ENCODE measurements at regions not wholly inside any gene's neighbourhood (a gene's known extent, or its start where the extent isn't known, plus 50 kb on each side); places are given as distances from the start of the nearest gene placed in this dataset.
"Not testable (repeated sequence)": the region's sequence is repeated elsewhere in the genome, so short reads cannot be mapped to it uniquely, and the experiment has no call there.

- no peak for DNase-seq (ENCODE audit: low read depth in 2 of 2)
Measured at GRCh38 chr3:188972310-188972709, 199.5 kb upstream of the TPRG1 start.

GRCh38 chr3:188974856-188975599 lies 196.7 kb upstream of the TPRG1 start:
- DNase-seq (ENCODE audit: low read depth in 2 of 2) = no peak

GRCh38 chr3:188975600-188976314 lies 196.0 kb upstream of the TPRG1 start:
- no peak for DNase-seq (ENCODE audit: low read depth in 2 of 2)

DNA sequence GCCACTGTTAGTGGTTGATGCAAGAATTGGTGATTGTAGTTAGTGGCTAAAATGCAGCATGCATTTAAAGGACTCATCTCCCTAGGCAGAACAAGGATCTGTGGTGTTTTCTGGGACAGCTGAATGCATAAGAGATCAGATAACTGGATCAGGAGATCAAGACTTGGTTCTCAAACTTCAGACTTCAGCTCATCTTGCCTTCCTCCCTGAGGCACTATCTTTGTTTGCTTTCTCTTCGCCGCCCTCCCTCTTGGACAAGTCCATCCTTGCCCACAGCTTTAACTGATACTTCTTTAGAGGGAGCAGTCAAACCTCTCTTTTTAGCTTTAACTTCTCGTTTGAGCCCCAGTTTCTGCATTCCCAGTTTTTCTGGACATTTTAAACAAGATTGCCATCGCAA lies 195.4 kb upstream of the TPRG1 start:
- no peak for DNase-seq (ENCODE audit: low read depth in 2 of 2)

DNA sequence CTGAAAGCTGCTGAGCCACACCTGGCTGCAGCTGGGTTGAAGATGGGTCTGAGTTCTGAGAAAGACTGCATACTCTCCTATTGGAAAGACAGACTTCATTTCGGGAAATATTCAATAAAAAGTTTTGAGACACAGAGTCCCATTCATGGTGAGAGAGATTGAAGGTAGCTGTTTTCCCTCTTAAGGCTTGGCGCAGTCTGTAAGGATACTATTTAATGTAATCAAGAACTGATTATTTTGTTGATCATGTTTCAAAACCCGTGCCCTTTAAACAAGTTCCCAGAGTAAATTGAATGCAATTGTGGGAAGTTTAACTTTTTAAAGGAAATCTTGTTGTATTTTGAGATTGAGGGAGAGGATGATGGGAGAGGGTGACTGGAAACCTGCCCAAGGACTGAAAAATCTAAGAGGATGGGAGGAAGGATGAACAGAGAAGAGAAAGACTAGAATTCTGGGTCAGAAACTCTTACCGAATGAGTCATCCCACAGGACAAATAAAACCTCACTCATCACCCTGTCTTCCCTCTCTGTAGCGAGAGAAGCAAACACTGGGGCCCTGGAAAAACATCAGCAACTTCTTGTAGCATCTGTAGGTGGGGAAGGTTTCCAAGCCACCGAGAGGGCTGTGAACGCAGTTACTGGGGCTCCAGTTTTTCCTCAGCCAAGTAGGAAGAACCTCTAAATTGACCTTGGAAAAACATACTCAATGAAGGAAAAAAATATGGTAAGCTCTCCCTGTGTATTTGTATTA lies 193.2 kb upstream of the TPRG1 start:
- DNase-seq (ENCODE audit: low read depth in 2 of 2) = no peak

- DNase-seq (ENCODE audit: low read depth in 2 of 2) = no peak
Measured at GRCh38 chr3:188979248-188979647, 192.5 kb upstream of the TPRG1 start.

DNA sequence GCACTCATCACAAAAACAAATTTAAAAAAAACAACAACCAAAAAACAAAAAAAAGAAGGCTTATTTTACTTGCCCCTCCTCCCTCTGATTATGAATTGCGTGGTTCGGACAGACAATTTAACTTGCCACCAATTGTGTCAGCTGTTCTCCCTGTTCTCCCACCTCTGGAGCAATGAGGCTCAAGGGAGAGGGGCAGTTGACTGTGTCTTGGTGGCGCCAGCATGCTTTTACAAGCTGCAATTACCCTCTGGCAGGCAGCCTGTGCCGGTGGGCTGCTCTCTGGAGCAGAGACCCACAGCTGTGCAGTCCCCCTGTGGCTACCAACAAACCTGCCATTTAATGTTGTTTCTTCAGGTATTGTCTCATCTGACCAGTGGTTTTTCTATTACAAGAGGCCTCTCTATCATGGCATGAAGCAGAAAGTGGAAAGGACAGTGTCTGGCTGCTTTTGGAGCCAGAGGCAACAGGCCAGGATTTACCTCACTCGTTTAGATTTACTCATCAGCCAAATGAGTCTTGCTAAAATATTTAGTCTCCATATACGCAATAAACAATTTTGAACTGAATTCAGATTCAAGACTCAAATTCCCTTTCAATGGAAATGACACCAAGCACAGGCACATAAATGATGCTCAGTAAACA lies 192.0 kb upstream of the TPRG1 start:
- DNase-seq (ENCODE audit: low read depth in 2 of 2) = no peak

DNA sequence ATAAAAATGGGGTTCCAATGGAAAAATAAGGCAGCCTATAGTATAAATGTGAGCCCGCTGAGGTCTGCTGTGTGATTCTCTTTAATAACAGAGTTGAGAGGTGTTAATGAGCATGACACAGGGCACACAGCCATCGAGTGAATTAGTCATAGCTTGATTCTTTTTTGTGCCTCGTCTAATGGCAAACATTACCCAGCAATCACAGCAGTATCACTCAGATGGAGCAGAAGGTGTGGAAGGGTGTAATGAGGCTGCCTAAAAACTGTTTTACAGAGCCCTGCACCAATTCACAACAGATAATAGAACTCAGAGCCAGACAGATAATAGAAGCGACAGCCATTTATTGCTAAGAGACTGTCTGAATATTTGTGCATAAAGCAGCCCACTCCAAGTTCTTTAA lies 178.6 kb upstream of the TPRG1 start:
- DNase-seq (ENCODE audit: low read depth in 2 of 2) = no peak

GRCh38 chr3:189001559-189001958 lies 170.2 kb upstream of the TPRG1 start:
- no peak for DNase-seq (ENCODE audit: low read depth in 2 of 2)

- DNase-seq (ENCODE audit: low read depth in 2 of 2) = no peak
Measured at GRCh38 chr3:189003410-189003809, 168.4 kb upstream of the TPRG1 start.

DNA sequence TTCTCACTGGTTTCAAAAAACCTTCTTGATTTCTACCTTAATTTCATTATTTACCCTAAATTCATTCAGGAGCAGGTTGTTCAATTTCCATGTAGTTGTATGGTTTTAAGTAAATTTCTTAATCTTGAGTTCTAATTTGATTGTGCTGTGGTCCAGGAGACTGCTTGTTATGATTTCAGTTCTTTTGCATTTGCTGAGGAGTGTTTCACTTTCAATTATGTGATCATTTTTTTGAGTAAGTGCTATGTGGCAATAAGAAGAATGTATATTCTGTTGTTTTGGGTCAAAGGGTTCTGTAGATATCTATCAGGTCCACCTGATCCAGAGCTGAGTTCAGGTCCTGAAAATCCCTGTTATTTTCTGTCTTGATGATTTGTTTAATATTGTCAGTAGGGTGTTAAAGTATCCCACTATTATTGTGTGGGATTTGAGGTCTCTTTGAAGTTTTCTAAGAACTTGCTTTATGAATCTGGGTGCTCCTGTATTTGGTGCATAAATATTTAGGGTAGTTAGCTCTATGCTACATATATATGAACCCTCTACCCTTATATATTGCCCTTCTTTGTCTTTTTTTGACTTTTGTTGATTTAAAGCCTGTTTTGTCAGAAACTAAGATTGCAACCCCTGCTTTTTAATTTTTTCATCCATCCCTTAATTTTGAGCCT lies 158.4 kb upstream of the TPRG1 start:
- DNase-seq (ENCODE audit: low read depth in 2 of 2) = no peak

DNA sequence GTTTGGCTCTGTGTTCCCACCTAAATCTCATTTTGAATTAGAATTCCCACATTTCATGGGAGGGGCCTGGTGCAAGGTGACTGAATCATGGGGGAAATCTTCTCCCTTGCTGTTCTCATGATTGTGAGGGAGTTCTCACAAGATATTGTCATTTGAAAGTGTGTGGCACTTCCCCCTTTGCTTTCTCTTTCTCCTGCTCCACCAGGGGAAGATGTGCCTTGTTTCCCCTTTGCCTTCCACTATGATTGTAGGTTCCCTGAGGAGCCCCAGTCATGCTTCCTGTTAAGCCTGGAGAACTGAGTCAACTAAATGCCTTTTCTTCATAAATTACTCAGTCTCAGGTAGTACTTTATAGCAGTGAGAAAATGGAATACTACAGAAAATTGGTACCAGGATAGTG lies 157.2 kb upstream of the TPRG1 start:
- DNase-seq (ENCODE audit: low read depth in 2 of 2) = no peak

GRCh38 chr3:189022576-189023466 lies 148.9 kb upstream of the TPRG1 start:
- not testable (repeated sequence) for DNase-seq (ENCODE audit: low read depth in 2 of 2)

GRCh38 chr3:189025866-189026265 lies 145.9 kb upstream of the TPRG1 start:
- no peak for DNase-seq (ENCODE audit: low read depth in 2 of 2)

- DNase-seq (ENCODE audit: low read depth in 2 of 2) = no peak
Measured at GRCh38 chr3:189027626-189028155, 144.1 kb upstream of the TPRG1 start.

DNA sequence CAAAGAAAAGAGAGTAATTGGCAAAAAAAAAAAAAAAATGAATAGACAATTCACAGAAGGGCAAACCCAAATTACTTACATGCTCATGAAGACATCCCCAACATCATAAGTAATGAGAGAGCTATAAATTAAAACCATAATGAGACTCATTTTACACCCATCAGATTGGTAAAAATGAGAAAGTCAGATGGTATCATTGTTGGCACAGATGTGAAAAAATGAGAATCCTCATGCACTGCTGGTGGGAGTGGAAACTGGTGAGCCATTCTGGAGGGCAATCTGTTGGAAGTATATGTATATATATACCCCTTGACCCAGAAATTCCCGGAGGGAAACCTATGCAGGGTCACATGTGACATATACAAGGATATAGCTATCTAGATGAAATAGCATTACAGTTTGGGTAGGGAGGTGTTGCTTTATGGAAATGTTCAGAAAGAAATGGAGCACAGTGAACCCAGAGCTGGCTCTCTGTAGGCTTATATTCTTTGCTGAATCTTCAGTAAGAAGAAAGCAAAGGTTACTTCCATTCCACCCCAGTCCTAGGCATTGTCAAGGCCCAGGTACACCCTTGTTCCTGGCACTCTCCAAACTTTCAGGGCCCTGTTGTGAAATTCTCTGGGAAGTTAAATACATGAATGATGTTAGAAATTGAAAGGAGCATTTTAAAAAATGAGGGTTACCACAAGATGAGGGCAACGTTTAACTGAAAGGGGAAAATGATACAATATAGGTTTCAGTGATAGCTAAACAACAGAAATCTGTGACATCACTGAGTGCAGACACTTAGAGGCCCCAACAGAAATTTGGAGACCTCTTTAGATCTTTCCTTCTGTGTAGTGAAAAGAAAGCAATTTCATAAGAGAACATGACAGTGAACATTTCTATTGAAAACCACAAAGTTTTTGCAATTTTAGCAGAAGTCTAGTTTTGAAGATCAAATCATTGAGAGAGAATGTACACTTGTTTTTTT lies 132.7 kb upstream of the TPRG1 start:
- DNase-seq (ENCODE audit: low read depth in 2 of 2) = no peak

GRCh38 chr3:189040656-189041335 lies 131.0 kb upstream of the TPRG1 start:
- DNase-seq (ENCODE audit: low read depth in 2 of 2) = no peak

DNA sequence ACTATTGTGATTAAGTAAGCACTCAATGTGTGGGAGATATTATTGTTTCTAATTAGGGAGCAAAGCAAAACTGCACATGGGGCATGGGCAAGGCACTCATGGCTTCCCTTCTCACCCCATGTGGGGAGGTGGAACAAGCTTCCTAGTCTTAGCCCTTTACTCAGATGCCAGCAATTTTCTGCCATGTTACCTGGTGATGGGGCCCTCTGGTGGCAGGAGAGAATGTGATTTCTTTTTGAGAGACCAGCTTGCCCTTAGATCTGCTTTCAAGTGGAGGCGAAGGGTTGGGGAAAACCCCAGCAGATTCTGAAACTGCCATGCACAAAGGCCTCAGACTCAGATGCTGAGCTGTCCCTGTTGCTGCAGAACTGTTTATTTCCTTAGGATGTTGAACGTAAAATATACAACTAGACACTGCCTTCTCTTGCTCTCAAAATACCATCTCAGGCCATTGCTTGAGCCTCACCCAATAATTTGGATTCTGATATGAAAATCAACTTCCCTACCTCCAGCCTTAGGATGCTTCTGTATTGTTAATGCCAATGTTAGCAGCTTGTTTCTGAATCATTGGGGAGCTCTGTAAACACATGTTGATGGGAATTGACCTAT lies 130.2 kb upstream of the TPRG1 start:
- peak; percentile 52 to 58 for DNase-seq (ENCODE audit: low read depth in 2 of 2)

Measured in activated CD8-positive, alpha-beta memory T cell treated with anti-CD3 and anti-CD28 coated beads for 4 hours (primary cell).